ENCODE measurements at regions not wholly inside any gene's neighbourhood (a gene's known extent, or its start where the extent isn't known, plus 50 kb on each side); places are given as distances from the start of the nearest gene placed in this dataset.
"Not testable (repeated sequence)": the region's sequence is repeated elsewhere in the genome, so short reads cannot be mapped to it uniquely, and the experiment has no call there.

GRCh38 chr1:203926025-203926540 is 64.7 kb downstream of the SNRPE start:
- DNase-seq: no peak

GRCh38 chr1:203929741-203930309 is 68.4 kb downstream of the SNRPE start:
- DNase-seq: no peak

- no peak for DNase-seq
Observed at GRCh38 chr1:203930342-203930741, 68.9 kb downstream of the SNRPE start.

- DNase-seq: no peak
Observed at GRCh38 chr1:203931953-203932352, 70.6 kb downstream of the SNRPE start.

GRCh38 chr1:203932556-203932955 is 71.2 kb downstream of the SNRPE start:
- DNase-seq: no peak

GRCh38 chr1:203934027-203934426 is 72.6 kb downstream of the SNRPE start:
- no peak for DNase-seq

GRCh38 chr1:203934651-203935050 is 73.3 kb downstream of the SNRPE start:
- DNase-seq: no peak

- DNase-seq: no peak
Observed at GRCh38 chr1:203935321-203935720, 73.9 kb downstream of the SNRPE start.

GRCh38 chr1:203937678-203938330 is 76.4 kb downstream of the SNRPE start:
- DNase-seq: no peak

- DNase-seq: no peak
Observed at GRCh38 chr1:203944651-203945404, 83.4 kb downstream of the SNRPE start.

GRCh38 chr1:203954293-203954692 is 92.9 kb downstream of the SNRPE start:
- DNase-seq: no peak

GRCh38 chr1:203954788-203955552 is 93.6 kb downstream of the SNRPE start:
- DNase-seq: no peak

- DNase-seq: no peak
Observed at GRCh38 chr1:203968761-203969160, 104.2 kb upstream of the SOX13 start.

GRCh38 chr1:203969846-203970245 is 103.1 kb upstream of the SOX13 start:
- no peak for DNase-seq

- no peak for DNase-seq
Observed at GRCh38 chr1:203985044-203985443, 87.9 kb upstream of the SOX13 start.

- DNase-seq: no peak
Observed at GRCh38 chr1:203985676-203986075, 87.2 kb upstream of the SOX13 start.

- DNase-seq: no peak
Observed at GRCh38 chr1:203986887-203987461, 85.9 kb upstream of the SOX13 start.

GRCh38 chr1:203990118-203990517 is 82.8 kb upstream of the SOX13 start:
- DNase-seq: no peak

- DNase-seq: no peak
Observed at GRCh38 chr1:203992440-203992839, 80.5 kb upstream of the SOX13 start.

- DNase-seq: no peak
Observed at GRCh38 chr1:203993256-203993655, 79.7 kb upstream of the SOX13 start.

- no peak for DNase-seq
Observed at GRCh38 chr1:203995228-203995627, 77.7 kb upstream of the SOX13 start.

GRCh38 chr1:203996126-203996525 is 76.8 kb upstream of the SOX13 start:
- peak; percentile 54 to 66 for DNase-seq

- not testable (repeated sequence) for DNase-seq
Observed at GRCh38 chr1:203998571-203998970, 74.3 kb upstream of the SOX13 start.
